C4-2B (cell line): ENCODE measurements at regions not wholly inside any gene's neighbourhood (a gene's known extent, or its start where the extent isn't known, plus 50 kb on each side); places are given as distances from the start of the nearest gene placed in this dataset.

ENCODE experiments used
- CTCF ChIP-seq: fragments of 450-650 bp; conservative IDR thresholded peaks from 2 replicates; pipeline ENCODE4 v1.5.1; 2017; ENCODE audit warnings: mild to moderate bottlenecking
- ZFX ChIP-seq: fragments of 450-650 bp; IDR thresholded peaks from 2 replicates; pipeline ENCODE4 v1.6.1; 2017

- TF ChIP-seq CTCF (no peak), ZFX (no peak)
Measured at GRCh38 chr12:88833641-88834116, 253.4 kb upstream of the KITLG start.
